Upper lobe of left lung (tissue), 6 donors: ENCODE measurements at regions not wholly inside any gene's neighbourhood (a gene's known extent, or its start where the extent isn't known, plus 50 kb on each side); places are given as distances from the start of the nearest gene placed in this dataset.
"Not testable (repeated sequence)": the region's sequence is repeated elsewhere in the genome, so short reads cannot be mapped to it uniquely, and the experiment has no call there.

Experiments
- ATAC-seq, 2 donors: fragments of 200-7000 bp; cut with Tn5 transposase; one replicate each; pipeline ENCODE4 v1.9.1; 2022; ENCODE audit warnings: mild to moderate bottlenecking in 2 of 2, moderate library complexity in 2 of 2; ENCODE audit not compliant: low FRiP score in 2 of 2
- DNase-seq, 2 donors: peaks; one replicate each; pipeline ENCODE4 v3.0.0-alpha.2; 2019 to 2020
- H3K27ac ChIP-seq, 4 donors: fragments of 200-600 bp; sonication (generic); one replicate each; pipeline ENCODE4 v1.5.1; 2016 to 2019
- H3K27me3 ChIP-seq, 4 donors: fragments of 200-600 bp; sonication (generic); one replicate each; pipeline ENCODE4 v1.5.1; 2017 to 2019
- H3K36me3 ChIP-seq, 4 donors: fragments of 200-600 bp; sonication (generic); one replicate each; pipeline ENCODE4 v1.5.1; 2016 to 2019
- H3K4me1 ChIP-seq, 4 donors: fragments of 200-600 bp; sonication (generic); one replicate each; pipeline ENCODE4 v1.5.1; 2018 to 2019
- H3K4me3 ChIP-seq, 4 donors: fragments of 200-600 bp; sonication (generic); one replicate each; pipeline ENCODE4 v1.5.1; 2017 to 2019; ENCODE audit warnings: mild to moderate bottlenecking in 2 of 4, moderate library complexity in 1 of 4
- H3K9me3 ChIP-seq, 4 donors: fragments of 200-600 bp; sonication (generic); one replicate each; pipeline ENCODE4 v1.5.1; 2018 to 2019
- EP300 ChIP-seq, 4 donors: sonication (generic); formaldehyde crosslinking; IDR thresholded peaks; one replicate each; pipeline ENCODE4 v1.5.1; 2017; ENCODE audit warnings: antibody characterized with exemption in 4 of 4, control low read depth in 2 of 4
- POLR2A ChIP-seq, 4 donors: fragments of 450-650 bp; IDR thresholded peaks; one replicate each; pipeline ENCODE4 v1.5.1; 2016 to 2017; ENCODE audit warnings: antibody characterized with exemption in 4 of 4, mild to moderate bottlenecking in 2 of 4
- POLR2AphosphoS5 ChIP-seq, 2 donors: sonication (generic); formaldehyde crosslinking; IDR thresholded peaks; one replicate each; pipeline ENCODE4 v1.5.1; 2017; ENCODE audit warnings: antibody characterized with exemption in 2 of 2
- WGBS, 2 donors: methylation state at CpG; one replicate each; pipeline ENCODE4 v1.1.5; 2017 to 2018; 5-methylcytosine and 5-hydroxymethylcytosine counted together
- TF ChIP-seq, protein P1 (sequence below), 6 experiments: fragments of 450-650 bp in 4 of 6; fragments of 200-600 bp in 2 of 6; sonication (generic) in 2 of 6; IDR thresholded peaks; one replicate each; pipeline ENCODE4 v1.5.1; 2016 to 2019; ENCODE audit warnings: antibody characterized with exemption in 6 of 6
- donor health status: DM: no; HTN: no; CAD: no; lungs with moderate emphysema.
- donor health status: DM: no; HTN: yes; CAD: no; lungs with severe emphysema.

DNA sequence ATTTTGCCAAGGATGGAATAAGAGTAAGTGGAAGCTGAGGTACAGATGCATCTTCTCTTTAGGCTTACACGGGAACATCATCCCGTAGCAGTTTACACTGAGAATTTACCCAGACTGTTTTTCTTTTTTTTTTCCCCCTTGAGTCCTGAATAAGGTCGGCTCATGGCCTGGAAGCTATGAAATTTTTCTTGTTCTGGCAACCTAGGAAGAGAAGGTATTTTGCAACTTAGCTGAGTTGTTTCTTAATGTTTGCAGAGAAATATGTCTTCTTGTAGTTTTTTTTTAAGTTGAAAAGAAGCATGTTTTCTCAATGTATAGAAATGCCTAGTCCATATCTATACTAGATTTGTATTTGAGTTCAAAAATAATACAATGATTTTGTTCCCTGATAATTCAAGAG is 712.5 kb downstream of the TDRD15 start:
- H3K4me1 ChIP-seq, result no peaks in the 10 kb centered on the region
- WGBS, 2 donors, result 69 to 77% methylated on average over 3 of the region's 3 CpGs
- no peak for DNase-seq
- H3K36me3 ChIP-seq, result no peaks in the 10 kb centered on the region
- peak in 1 of 2 donors; percentile 26 for ATAC-seq
- TF ChIP-seq, protein P1, sequence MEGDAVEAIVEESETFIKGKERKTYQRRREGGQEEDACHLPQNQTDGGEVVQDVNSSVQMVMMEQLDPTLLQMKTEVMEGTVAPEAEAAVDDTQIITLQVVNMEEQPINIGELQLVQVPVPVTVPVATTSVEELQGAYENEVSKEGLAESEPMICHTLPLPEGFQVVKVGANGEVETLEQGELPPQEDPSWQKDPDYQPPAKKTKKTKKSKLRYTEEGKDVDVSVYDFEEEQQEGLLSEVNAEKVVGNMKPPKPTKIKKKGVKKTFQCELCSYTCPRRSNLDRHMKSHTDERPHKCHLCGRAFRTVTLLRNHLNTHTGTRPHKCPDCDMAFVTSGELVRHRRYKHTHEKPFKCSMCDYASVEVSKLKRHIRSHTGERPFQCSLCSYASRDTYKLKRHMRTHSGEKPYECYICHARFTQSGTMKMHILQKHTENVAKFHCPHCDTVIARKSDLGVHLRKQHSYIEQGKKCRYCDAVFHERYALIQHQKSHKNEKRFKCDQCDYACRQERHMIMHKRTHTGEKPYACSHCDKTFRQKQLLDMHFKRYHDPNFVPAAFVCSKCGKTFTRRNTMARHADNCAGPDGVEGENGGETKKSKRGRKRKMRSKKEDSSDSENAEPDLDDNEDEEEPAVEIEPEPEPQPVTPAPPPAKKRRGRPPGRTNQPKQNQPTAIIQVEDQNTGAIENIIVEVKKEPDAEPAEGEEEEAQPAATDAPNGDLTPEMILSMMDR (IDR thresholded peaks at IDR 0.05), result no peak
- no peak for TF ChIP-seq EP300 (IDR thresholded peaks at IDR 0.05)
- TF ChIP-seq POLR2A (IDR thresholded peaks at IDR 0.05), result no peak
- no peak for TF ChIP-seq POLR2AphosphoS5 (IDR thresholded peaks at IDR 0.05)
- H3K9me3 ChIP-seq, result no peaks in the 10 kb centered on the region
- H3K4me3 ChIP-seq, result no peak overlapping the region
- H3K27me3 ChIP-seq, result no peaks in the 10 kb centered on the region
- H3K27ac ChIP-seq, result no peak overlapping the region

DNA sequence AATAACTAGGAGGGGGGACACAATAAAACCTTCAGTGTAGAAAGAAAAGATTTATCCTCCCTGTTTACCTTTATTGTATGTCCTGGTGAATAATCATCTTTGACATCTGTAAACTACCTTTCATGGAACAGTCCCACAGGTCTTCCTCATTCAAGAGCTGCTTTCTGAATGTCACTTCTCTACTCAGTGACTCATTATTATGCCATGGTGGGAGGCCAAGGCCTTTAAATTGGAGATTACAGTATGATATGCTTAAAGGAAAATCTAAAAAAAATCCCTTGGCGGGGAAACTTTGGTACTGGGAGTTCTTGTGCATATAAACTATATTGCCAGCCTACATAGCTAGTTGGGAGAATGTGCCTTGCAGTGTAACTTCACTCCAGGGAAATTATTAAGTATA is 713.0 kb downstream of the TDRD15 start:
- no peak for TF ChIP-seq POLR2AphosphoS5 (IDR thresholded peaks at IDR 0.05)
- TF ChIP-seq EP300 (IDR thresholded peaks at IDR 0.05), result no peak
- TF ChIP-seq, protein P1 (IDR thresholded peaks at IDR 0.05), result no peak
- TF ChIP-seq POLR2A (IDR thresholded peaks at IDR 0.05), result no peak
- no peak overlapping the region for H3K27ac ChIP-seq
- H3K27me3 ChIP-seq, result no peaks in the 10 kb centered on the region
- H3K36me3 ChIP-seq, result no peaks in the 10 kb centered on the region
- H3K4me1 ChIP-seq, result no peaks in the 10 kb centered on the region
- no peak for ATAC-seq
- no peak for DNase-seq
- H3K9me3 ChIP-seq, result no peaks in the 10 kb centered on the region
- 81 to 88% methylated on average over 1 of the region's 1 CpG for WGBS, 2 donors
- no peak overlapping the region for H3K4me3 ChIP-seq

DNA sequence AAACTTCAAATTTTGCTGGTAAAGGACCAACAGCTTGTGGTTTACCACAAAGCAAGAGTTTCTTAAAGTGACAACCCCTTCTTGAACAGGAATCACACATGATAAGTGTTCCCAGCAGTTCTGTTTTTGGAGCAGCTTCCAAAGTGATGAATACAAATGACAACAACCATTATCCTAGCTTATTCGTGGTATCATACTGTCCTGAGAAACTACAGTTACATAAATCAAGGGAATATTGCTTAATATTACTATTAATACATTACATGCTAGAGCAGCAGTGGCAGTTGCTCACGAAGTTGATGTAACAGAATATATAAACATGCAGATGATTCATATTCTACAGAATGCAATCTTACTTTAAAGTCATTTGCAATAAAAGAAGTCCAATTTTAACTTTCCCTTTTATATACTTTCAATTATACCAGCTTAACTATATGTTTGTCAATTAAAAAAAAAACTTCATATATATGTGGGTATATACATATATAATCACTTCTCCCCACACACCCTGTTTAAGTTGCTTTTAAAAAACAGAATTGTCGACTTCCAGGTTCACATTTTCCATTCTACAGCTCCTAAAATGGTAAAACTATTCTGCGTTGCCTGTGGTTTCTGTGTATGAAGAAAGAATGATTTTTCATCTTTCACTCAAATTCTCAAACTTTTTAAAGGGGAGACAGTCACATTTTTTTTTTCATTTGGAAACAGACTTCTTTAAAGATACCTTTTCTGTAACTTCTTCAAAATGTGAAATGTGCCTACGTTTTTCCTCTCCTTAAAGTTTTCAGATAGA is 713.6 kb downstream of the TDRD15 start:
- H3K27ac ChIP-seq, result no peak overlapping the region
- TF ChIP-seq POLR2AphosphoS5 (IDR thresholded peaks at IDR 0.05) (no peak), POLR2A (IDR thresholded peaks at IDR 0.05) (no peak), EP300 (IDR thresholded peaks at IDR 0.05) (no peak)
- TF ChIP-seq, protein P1 (IDR thresholded peaks at IDR 0.05), result no peak
- no peaks in the 10 kb centered on the region for H3K4me1 ChIP-seq
- H3K27me3 ChIP-seq, result no peaks in the 10 kb centered on the region
- DNase-seq (no peak), ATAC-seq (peak in 1 of 2 donors; percentile 67)
- no peaks in the 10 kb centered on the region for H3K36me3 ChIP-seq
- 50 to 57% methylated on average over 5 of the region's 5 CpGs for WGBS, 2 donors
- no peak overlapping the region for H3K4me3 ChIP-seq
- no peaks in the 10 kb centered on the region for H3K9me3 ChIP-seq

DNA sequence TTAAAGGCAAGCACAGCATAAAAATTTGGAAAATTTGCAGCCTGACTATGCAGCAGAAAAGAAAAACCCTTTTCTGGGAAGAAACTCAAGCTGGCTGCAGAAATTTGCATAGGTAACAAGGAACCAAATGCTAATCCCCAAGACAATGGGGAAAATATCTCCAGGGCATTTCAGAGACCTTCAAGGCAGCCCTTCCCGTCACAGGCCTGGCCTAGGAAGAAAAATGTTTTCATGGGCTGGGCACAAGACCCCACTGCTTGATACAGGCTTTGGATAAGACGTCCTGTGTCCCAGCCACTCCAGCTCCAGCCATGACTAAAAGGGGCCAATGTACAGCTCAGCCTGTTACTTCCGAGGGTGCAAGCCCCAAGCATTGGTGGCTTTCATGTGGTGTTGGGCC is 717.6 kb downstream of the TDRD15 start:
- ATAC-seq, result no peak
- Histone ChIP-seq H3K9me3 (no peaks in the 10 kb centered on the region), H3K4me3 (no peak overlapping the region), H3K27me3 (no peaks in the 10 kb centered on the region), H3K36me3 (no peaks in the 10 kb centered on the region), H3K4me1 (no peaks in the 10 kb centered on the region), H3K27ac (no peak overlapping the region)
- no peak for DNase-seq
- 68 to 71% methylated on average over 1 to 3 of the region's 3 CpGs for WGBS, 2 donors
- no peak for TF ChIP-seq POLR2A (IDR thresholded peaks at IDR 0.05)
- TF ChIP-seq, protein P1 (IDR thresholded peaks at IDR 0.05), result no peak

DNA sequence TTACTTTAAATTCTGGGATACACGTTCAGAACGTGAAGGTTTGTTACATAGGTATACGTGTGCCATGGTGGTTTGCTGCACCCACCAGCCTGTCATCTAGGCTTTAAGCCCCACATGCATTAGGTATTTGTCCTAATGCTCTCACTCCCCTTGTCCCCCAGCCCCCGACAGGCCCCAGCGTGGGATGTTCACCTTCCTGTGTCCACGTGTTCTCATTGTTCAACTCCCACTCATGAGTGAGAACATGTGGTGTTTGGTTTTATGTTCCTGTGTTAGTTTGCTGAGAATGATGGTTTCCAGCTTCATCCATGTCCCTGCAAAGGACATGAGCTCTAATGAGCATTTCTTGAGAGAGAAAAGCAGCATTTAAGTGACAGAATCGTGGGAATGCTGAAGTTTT is 726.6 kb downstream of the TDRD15 start:
- not testable (repeated sequence) for H3K9me3 ChIP-seq, ATAC-seq, H3K36me3 ChIP-seq, H3K27me3 ChIP-seq, DNase-seq, H3K27ac ChIP-seq, H3K4me3 ChIP-seq, H3K4me1 ChIP-seq
- 76 to 80% methylated on average over 7 of the region's 7 CpGs for WGBS, 2 donors
